Stimulated activated CD4-positive, alpha-beta T cell treated with anti-CD3 and anti-CD28 coated beads, Interleukin-12 subunit alpha, Interleukin-12 subunit beta, amount 100 ng/mL, for 48 hours (primary cell): ENCODE measurements at regions not wholly inside any gene's neighbourhood (a gene's known extent, or its start where the extent isn't known, plus 50 kb on each side); places are given as distances from the start of the nearest gene placed in this dataset.

Experiments
- DNase-seq, 3 donors: peaks; one replicate each; pipeline ENCODE4 v3.0.0-alpha.2; 2020; ENCODE audit warnings: low read depth in 2 of 3, low spot score in 1 of 3

GRCh38 chr11:113581713-113582112 is 106.5 kb upstream of the DRD2 start:
- no peak for DNase-seq

GRCh38 chr11:113579292-113579940 is 104.2 kb upstream of the DRD2 start:
- DNase-seq = no peak

- no peak for DNase-seq
Measured at GRCh38 chr11:113578715-113579250, 103.6 kb upstream of the DRD2 start.

- DNase-seq = no peak
Measured at GRCh38 chr11:113578033-113578380, 102.8 kb upstream of the DRD2 start.

- no peak for DNase-seq
Measured at GRCh38 chr11:113577356-113578032, 102.3 kb upstream of the DRD2 start.

GRCh38 chr11:113574586-113574985 is 99.4 kb upstream of the DRD2 start:
- DNase-seq = no peak

GRCh38 chr11:113574171-113574570 is 99.0 kb upstream of the DRD2 start:
- no peak for DNase-seq

- DNase-seq = no peak
Measured at GRCh38 chr11:113572136-113572735, 97.0 kb upstream of the DRD2 start.

- DNase-seq = no peak
Measured at GRCh38 chr11:113571531-113571930, 96.3 kb upstream of the DRD2 start.

GRCh38 chr11:113570906-113571305 is 95.7 kb upstream of the DRD2 start:
- DNase-seq = no peak

- DNase-seq = no peak
Measured at GRCh38 chr11:113569391-113569790, 94.2 kb upstream of the DRD2 start.

GRCh38 chr11:113568566-113568965 is 93.4 kb upstream of the DRD2 start:
- no peak for DNase-seq

- no peak for DNase-seq
Measured at GRCh38 chr11:113567867-113568544, 92.8 kb upstream of the DRD2 start.

GRCh38 chr11:113567097-113567496 is 91.9 kb upstream of the DRD2 start:
- no peak for DNase-seq

GRCh38 chr11:113564527-113565130 is 89.4 kb upstream of the DRD2 start:
- no peak for DNase-seq

GRCh38 chr11:113563766-113564526 is 88.7 kb upstream of the DRD2 start:
- DNase-seq = no peak

- DNase-seq = no peak
Measured at GRCh38 chr11:113562981-113563461, 87.8 kb upstream of the DRD2 start.

- no peak for DNase-seq
Measured at GRCh38 chr11:113562576-113562975, 87.4 kb upstream of the DRD2 start.

- DNase-seq = no peak
Measured at GRCh38 chr11:113557926-113558325, 82.7 kb upstream of the DRD2 start.

GRCh38 chr11:113556036-113556435 is 80.8 kb upstream of the DRD2 start:
- DNase-seq = no peak
